GM19324 (cell line): ENCODE measurements at regions not wholly inside any gene's neighbourhood (a gene's known extent, or its start where the extent isn't known, plus 50 kb on each side); places are given as distances from the start of the nearest gene placed in this dataset.

Experiments used
- ATAC-seq: cut with Tn5 transposase; IDR thresholded peaks from one replicate; pipeline ENCODE4 v1.9.1; 2021; ENCODE audit warnings: mild to moderate bottlenecking, moderate library complexity; ENCODE audit not compliant: unreplicated experiment, low FRiP score

DNA sequence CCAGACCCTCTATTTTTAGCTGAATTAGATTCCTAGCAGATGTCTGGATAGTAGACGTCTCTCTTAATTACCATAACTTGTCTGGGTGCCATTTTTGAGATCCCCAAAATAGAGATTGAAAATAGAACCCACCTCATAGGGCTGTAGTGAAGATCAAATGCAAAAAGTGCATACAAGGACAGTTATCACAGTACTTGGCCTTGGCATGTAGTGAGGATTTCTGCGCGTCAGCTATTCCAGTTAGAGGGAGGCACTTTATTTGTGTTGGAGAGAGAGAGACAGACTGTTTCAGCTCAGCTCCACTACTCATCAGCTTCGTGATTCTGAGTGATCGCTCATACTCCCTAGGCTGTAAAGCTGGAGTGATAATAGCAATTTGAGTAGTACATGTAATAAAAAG, 59.6 kb upstream of the CDH13 start:
- no peak for ATAC-seq

DNA sequence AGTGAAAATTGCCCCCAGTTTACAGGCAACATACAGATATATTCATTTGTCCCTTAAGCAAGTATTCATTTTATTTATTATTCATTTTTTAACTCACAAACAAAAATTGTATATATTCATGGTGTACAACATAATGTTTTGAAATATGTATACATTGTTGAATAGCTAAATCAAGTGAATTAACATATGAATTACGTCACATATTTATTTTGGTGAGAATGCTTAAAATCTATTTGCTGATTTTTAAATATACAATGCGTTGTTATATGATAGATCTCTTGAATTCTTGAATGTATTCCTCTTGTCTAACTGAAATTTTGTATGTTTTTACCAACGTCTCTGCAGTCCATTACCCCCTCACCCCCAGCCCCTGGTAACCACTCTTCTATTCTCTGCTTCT, 63.4 kb upstream of the CDH13 start:
- no peak for ATAC-seq

DNA sequence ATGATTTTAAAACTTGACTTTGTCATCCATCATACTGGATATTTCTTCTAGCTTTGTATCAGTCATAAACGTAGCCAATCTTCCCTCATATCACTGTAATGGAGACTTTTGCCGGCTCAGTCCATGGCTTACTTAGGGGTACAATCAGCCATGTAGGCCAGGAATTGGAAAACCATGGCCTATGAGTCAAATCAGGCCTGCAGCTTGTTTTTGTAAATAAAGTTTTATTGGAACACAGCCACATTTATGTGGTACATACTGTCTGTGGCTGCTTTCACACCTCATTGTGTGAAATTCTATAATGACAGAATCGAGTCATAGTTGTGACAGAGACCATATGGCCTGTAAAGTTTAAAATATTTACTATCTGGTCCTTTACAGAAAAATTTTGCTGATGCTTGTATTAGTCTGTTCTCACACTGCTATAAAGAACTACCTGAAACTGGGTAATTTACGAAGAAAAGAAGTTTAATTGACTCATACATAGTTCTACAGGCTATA, 64.5 kb upstream of the CDH13 start:
- ATAC-seq: no peak

DNA sequence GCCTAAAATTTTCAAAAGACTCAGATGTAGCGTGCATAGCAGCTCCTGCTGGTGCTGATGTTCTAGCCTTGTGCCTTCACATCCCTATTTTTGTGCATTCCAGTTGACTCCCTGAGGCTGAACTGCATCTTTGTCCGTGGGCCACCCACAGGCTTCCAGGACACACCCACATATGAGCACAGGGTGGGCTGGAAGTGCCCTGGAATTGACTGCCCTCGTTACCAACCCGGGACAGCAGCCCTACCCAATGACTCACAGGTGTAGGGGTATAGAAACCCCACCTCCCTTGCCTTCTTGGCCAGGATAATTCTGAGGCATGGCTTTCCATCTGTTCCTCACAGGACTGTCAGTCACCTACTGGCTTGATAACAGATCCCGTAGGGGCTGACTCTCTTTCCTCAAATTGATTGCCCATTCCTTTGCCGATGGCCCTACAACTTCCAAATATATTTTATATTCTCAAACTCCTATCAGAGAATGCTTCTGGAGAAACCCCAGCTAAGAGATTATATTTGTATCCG, 65.9 kb upstream of the CDH13 start:
- ATAC-seq: no peak

DNA sequence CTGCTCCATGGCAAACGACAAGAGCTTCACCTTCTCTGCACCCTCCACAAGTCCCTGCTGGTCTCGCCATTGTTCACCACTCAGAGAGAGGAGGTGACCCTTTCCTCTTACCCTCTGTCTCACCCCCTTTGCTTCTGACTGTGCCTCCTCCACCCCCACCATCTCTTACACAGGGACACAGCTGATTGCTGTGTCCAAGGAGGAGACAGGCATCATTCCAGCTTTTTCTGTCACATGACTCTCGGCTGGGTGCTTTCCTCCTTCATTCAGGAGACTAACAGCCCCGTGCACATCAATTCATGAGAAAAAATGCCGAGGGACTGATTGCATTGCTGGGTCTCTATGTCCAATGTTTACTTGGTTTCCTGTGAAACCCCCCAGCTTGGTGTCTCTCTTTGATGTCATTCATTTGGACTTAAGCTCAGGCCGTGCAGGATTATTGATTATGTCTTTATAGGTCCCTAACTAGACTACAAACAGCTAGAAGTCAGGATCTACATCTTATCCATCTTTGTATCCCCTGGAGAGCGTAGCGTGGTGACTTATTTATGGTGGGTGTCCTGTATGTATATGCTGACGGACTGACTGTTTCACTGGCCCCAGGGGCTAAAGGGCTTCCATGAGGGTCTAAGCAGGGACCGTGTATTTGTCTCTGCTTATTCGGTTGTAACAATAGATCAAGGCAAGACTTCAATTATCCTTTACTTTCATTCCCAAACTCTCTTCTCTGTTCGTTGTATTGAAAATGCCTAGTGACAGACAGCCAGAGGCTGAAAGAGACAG, 82.2 kb upstream of the CDH13 start:
- ATAC-seq: no peak

DNA sequence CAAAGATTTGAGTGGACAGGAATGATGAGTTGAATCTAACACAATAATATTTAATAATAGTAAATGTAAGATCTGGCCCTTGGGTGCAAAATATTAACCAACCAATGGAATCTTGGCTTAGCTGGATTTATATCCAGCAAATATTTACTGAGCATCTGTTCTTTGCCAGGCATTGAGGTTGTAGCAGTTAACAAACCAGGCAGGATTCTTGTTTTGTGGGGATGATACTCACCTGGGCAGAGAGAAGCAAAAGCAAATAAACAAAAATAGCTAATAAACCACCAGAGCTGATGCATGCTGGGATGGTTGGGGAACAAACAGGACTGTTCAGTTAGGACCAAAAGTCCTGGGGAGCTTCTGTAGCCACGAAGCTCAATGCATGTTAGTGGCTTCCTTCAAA, 84.1 kb upstream of the CDH13 start:
- ATAC-seq: no peak

DNA sequence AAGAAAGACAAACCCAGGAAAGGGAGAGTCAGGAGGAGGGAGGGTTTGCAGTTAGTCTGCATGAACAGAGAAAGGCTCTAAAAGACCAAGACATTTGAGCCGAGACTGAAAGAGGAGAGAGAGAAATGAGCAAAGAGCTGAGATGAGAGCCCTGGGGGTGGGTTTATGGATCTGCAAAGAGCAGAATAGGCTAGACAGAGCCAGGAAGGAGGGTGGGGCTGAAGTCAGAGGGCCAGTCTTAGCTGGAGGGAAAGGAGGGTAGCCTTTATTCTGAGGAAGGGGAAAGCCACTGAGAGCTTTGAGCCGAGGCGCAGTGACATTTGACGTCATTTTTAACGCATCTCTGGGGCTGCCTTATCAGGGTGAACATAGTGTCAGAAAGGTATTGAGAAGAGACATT, 85.7 kb upstream of the CDH13 start:
- no peak for ATAC-seq

DNA sequence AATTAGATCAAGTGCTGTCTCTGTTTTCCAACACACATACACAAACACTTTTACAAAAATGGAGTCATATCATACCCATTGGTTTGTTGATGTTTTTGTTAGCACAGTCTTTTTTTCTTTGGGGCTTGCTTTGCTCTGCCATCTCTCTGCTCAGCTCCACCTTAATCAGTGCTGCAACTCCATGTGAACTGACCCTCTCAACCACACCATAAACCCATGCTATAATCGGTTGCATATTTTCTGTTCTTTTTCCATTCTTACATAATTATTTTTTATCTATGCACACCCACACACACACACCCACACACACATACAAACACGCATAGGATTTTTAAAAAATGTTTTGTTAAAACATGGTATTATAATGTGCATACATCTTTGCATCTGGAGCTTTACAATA, 91.0 kb upstream of the CDH13 start:
- no peak for ATAC-seq

DNA sequence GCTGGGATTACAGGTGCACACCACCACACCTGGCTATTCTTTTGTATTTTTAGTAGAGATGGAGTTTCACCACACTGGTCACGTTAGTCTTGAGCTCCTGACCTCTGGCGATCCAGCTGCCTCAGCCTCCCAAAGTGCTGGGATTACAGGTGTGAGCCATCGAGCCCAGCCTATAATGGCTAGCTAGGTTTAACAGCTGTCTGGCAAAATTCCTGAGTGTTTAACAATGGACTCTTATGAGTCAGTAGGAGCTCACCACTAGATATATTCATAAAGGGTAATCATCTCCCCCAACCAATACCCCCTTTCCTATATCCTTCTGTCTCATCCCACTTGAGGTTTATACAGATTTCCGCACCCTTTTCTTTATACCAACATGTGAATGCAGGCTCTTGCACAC, 91.5 kb upstream of the CDH13 start:
- ATAC-seq: no peak

DNA sequence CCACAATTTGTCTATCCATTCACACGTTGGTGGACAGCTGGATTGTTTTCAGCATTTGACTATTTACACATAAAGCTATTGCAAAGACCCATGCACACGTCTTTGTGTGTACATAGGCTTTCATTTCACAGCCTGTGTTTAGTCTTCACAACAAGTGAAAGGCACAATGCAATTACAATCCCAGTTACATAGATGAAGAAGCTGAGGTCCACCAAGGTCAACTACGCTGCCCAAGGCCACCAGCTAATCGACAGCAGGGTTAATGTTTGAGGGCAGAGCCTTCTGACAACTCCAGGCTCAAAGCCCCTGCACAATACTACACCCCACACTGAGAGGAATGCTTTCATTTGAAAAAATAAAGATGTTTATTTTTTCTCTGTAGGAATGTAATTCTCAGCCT, 93.6 kb upstream of the CDH13 start:
- ATAC-seq: no peak

DNA sequence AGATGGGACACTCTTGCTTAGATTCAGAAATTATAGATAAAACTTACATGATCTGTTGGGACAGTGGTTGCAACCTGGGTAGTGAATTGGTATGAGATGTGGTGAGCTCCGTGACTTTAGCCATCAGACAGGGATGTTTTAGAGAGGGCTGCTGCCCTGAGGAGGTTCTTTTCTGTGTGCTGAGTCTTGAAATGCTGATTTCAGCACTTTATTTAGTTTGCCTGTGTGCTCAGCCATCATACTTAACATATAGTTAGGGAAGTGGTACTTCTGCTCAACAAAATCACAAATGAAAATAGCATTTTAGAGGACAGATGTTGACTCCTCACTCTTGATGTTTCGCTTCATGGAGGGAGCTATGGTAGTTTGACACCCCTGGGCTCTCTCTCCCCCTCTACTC, 95.9 kb upstream of the CDH13 start:
- no peak for ATAC-seq

DNA sequence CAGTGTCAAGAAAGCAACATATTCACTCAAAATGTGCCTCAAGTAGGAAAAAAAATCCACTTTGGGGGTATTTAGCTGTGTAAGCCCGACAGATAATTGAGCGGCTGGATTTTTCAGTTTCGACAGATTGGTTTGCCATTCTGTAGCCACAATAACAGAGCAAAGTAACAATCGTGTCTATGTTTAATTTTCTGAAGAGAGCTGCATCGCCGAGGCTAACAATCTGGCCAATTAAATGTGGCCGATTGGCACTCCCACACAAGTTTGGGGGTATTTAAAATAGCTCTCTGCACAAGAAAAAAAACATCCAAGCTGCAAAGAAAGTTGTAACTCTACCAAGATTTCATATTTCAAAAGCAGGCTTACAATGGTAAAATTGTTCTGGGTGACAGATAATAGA, 99.7 kb upstream of the CDH13 start:
- no peak for ATAC-seq

DNA sequence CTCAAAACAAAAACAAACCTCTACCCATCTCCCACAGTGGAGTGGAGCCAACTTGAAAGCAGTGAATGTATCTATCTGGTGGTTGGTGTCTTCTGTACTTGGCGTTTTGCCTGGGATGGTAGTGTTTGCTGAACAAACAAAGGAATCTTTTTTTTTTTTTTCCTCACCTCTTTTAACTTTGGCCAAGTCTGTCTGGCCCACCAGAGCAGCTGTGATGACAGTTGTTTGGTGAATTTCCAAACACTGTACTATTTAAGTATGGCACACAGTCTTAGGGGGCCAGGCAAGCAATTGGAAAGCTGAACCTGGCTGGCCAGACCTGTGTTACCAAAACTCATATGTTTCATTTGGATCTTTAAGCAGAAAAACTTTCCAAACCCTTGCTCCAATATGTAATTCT, 101.8 kb upstream of the CDH13 start:
- ATAC-seq: no peak

DNA sequence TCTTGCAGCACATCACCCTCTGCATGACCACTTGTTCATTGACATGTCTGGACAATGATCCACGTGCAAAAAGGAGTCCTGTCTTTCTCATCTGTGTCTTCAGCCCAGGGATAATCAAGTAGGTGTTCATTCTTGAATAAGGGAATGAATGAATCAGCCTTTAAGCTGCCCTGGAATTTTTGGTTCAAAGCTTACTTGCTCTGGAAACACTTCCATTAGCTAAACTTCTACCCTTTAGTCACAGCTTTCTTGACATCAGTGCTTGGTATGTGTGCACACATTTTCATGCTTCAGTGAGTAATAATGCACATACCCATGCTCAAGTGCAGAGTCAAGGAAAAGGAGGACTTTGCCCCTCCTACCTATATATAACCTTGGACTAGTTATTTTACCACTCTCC, 103.0 kb upstream of the CDH13 start:
- ATAC-seq: no peak

DNA sequence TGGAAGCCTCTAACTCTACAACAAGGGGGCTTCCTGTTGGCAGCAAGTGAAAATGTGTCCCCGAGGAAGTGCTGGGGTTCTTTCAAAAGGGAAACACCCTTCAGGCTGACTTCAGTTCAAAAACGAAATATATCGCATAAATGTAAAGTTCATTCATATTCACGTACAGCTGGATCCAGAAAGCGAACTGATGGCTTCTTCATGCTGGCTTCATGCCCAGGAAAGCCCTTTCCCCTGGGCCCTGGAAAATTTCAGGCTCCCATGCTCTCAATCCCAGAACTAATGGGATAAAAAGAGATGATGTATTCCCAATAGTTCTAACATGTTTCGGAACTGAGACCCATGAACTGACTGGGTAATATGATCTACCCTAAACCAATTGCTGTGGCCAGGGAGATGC, 104.7 kb upstream of the CDH13 start:
- no peak for ATAC-seq

DNA sequence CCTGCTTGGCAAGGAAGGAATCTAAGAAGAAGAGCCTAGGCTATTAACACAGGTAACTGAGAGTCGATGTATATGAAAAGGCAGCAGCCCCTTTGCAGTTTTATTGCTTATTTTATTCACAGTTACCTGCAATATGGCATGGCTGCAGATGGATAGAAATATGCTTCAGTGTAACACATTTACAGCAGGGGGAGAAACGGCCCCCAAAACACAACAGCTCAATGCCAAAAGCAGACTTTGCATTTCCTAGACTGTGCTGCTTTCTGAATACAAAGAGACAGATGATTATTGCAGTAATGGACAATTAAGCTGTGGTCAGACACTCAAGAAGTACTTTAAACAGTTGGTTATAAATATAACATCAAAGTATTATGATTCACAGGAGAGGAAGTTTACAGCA, 108.0 kb upstream of the CDH13 start:
- no peak for ATAC-seq

DNA sequence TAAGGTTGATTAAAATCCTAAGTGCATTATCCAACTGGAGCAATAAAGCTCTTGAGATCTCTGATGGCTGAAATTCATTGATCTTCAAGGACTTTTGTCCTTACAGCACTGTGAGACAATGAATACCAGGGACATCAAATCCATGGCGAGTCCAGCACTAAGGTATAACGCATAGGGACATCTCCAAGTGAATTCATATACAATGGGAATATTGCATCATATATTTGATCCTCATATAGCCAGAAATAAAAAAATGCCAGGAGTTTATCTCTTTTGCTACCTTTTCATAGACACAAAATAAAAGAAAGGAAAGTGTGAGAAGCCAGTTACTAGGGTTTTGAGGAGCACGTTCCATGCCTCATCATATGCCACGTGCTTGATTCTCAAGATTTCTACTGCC, 112.5 kb upstream of the CDH13 start:
- ATAC-seq: no peak

DNA sequence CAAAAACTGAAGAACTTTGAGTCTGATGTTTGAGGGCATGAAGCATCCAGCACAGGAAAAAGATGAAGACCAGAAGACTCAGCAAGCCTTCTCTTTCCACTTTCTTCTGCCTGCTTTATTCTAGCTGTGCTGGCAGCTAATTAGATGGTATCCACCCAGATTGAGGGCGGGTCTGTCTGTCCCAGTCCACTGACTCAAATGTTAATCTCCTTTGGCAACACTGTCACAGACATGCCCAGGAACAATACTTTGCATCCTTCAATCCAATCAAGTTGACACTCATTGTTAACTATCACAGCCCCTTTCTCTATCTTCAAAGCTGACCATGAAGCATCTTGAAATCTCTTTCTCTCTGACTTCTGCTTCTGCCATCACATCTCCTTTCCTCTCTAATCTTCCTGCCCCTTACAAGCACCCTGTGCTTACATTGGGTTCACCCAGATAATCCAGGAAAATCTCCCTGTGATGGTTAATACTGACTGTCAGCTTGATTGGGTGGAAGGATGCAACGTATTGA, 115.9 kb upstream of the CDH13 start:
- ATAC-seq: no peak

DNA sequence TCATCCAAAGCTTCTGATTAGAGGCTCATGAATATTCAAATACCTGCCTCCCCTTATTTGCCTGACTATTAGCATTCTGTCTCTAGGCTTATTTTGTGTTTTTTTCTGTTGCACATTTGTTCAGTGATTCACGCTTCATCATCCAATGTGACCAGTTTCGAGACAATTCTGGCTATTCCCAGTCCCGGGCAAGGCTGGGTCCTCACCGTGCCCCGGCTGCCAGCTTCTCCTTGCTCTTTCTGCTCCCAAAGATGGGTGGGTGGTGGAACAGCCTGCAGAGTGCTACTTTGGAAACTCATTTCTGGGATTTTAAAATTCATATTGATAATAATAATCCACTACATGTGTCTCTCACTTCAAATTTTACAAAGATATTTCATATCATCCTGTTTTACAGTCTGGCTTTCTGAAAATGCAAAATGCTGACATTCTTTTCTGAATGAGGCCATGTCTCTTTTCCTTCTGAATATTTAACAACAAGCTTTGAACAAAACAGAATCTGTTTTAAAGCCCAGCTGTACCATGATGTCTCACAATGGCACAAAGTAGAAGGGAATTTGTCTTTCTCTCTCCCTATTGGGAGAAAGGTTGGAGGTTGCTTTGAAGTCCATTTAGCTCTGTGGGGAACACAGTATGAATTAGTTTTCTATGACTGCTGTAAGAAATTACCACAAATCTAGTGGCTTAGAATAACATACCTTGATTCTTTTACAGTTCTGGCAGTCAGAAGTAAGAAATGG, 116.9 kb upstream of the CDH13 start:
- ATAC-seq: no peak

DNA sequence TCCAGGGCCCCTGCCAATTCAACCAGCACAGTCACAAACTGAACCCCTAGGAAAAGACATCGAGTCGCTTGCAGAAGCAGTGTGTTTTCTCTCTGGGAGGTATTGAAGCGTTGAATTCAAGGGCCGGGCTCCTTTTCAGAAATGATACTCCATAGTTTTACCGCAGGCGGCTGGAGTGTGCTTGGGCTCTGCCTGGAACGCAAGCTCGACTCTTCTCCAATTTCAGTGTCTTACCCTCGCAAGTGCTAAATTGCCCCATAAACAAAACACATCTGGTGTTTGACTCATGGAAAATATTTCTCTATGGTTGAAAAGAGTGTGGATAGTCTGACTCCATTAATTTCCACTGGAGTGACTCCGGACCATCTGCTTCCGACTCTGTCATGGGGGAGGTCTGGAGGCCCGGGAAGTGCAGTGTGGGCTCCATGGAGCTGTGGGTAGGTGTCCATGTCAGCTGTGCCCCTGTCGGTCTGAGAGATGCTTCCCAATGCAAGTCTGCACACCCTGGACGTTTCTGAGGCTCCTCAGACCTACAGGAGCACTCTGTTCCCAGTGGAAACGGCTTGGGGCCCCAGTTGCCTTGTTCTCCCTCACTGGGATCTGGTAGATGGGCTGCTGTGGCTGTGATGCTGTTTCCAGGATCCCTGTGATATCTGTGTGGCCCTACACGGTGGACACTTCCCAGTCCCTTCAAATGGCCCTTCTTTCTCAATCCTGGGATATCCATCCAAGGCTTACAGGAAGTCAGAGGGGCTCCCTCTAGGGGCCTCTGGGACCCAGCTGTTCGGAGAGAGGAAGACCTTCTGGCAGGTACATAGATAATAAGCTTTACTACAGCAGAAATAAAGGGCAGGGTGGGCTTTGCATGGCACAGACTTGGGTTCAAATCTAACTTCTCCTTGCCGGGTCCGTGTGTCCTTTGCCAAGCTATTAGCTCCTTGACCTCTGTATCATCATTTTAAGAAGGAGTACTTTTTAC, 119.8 kb upstream of the CDH13 start:
- ATAC-seq: no peak
